GM19351 (cell line): ENCODE measurements at regions not wholly inside any gene's neighbourhood (a gene's known extent, or its start where the extent isn't known, plus 50 kb on each side); places are given as distances from the start of the nearest gene placed in this dataset.
"Not testable (repeated sequence)": the region's sequence is repeated elsewhere in the genome, so short reads cannot be mapped to it uniquely, and the experiment has no call there.

Source experiments
- ATAC-seq: cut with Tn5 transposase; IDR thresholded peaks from one replicate; pipeline ENCODE4 v1.9.1; 2021; ENCODE audit warnings: mild to moderate bottlenecking, moderate library complexity; ENCODE audit not compliant: unreplicated experiment

DNA sequence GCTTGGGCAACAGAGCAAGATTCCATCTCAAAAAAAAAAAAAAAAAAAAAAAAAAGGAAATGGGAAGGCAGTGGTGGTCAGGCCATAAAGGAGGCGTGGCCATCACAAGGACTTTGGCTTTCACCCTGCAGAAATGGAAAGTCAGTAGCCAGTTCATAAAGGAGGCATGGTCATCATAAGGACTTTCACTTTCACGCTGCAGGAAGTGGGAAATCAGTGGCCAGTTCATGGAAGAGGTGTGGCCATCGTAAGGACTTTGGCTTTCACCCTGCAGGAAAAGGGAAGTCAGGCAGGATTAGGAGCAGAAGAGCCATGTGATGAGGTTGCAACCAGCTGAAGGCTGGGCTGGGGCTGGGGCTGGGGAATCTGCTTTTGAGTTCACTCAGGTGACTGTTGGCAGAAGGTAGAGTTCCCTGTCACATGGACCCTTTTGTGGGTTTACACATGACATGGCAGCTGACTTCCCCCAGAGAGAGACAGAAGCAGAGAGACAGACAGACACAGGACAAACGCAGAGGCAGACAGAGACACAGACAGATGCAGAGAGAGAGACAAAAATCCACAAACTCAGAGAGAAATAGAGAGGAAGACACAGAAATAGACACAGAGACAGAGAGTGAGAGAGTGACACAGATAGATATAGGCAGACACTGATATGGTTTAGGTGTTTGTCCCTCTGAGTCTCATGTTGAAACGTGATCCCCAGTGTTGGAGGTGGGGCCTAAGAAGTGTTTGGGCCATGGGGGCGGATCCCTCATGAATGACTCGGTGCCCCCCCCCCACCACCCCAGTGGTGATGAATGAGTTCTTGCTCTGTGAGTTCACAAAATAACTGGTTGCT is 263.9 kb upstream of the KAZN start:
- no peak for ATAC-seq

- no peak for ATAC-seq
Observed at GRCh38 chr1:14338509-14338908, 260.0 kb upstream of the KAZN start.

GRCh38 chr1:14339288-14339687 is 259.2 kb upstream of the KAZN start:
- no peak for ATAC-seq

GRCh38 chr1:14340002-14340785 is 258.3 kb upstream of the KAZN start:
- ATAC-seq = no peak

- no peak for ATAC-seq
Observed at GRCh38 chr1:14341147-14341546, 257.3 kb upstream of the KAZN start.

GRCh38 chr1:14345946-14346550 is 252.4 kb upstream of the KAZN start:
- no peak for ATAC-seq

- no peak for ATAC-seq
Observed at GRCh38 chr1:14347186-14347585, 251.3 kb upstream of the KAZN start.

DNA sequence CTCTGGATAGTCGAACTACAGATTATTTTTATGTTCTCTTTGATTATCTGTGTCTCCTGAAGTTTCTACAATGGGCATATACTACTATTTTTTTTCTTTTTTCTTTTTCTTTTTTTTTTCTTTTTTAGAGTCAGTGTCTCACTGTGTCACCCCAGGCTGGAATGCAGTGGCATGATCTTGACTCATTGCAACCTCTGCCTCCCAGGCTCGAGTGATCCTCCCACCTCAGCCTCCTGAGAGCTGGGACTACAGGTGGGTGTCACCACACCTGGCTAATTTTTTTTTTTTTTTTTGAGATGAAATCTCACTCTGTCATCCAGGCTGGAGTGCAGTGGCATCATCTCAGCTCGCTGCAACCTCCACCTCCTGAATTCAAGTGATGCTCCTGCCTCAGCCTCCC is 250.7 kb upstream of the KAZN start:
- ATAC-seq = no peak

DNA sequence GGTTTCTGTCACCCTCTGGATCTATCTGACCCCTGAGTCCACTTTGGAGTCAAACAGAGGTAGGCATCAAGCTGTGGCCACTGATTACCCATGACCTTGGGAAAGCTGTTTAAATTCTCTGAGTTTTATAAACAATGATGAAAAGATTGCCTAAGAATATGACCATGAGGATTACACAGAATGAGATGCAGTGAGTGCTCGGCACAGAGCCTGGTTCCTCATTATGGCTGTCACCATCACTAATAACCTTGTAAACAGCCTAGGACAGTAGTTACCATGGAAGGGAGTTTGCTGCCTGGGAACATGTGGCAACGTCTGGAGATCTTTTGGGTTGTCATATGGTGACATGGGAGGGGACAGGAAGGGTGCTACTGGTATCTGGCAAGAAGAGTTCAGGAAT is 248.3 kb upstream of the KAZN start:
- no peak for ATAC-seq

DNA sequence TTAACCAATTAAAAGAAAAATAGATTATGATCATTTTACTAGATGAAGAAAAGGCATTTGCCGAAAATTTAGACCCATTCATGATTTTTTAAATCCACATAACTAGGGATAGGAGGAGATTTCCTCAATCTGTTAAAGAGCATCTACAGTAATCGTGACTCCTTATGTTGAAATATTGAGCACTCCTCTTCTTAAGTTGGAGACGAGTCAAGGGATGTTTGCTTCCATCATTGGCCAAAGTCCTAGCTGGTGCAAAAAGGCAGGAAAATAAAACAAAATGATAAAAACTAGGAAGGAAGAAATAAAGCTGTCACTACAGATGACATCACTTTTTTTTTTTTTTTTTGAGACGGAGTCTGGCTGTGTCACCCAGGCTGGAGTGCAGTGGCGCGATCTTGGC is 245.6 kb upstream of the KAZN start:
- no peak for ATAC-seq

DNA sequence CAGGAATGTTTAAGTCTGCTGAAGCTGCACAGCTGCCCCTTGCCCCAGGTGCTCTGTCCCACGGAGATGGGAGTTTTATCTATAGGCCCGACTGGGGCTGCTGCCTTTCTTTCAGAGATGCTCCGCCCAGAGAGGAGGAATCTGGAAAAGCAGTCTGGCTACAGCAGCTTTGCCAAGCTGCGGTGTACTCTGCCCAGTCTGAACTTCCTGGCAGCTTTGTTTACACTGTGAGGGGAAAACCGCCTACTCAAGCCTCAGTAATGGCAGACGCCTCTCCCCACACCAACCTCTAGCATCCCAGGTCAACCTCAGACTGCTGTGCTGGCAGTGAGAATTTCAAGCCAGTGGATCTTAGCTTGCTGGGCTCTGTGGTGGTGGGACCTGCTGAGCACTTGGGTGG is 237.5 kb upstream of the KAZN start:
- not testable (repeated sequence) for ATAC-seq

DNA sequence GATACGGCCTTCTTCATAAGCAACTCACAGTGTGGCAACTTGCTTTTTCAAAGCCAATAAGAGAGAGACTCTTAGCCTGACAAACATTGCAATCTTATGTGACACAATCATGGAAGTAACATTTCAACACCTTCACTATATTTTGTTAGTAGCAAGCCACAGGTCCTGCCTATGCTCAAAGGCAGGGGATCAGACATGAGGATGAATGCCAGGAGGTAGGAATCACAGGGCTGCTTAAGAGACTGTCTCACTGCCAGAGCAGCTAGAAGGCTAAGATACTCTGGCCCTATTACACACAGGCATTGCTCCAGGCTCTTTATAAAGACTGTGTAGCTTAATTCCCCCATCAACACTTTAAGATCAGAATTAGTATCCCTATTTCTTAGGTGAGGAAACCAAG is 236.2 kb upstream of the KAZN start:
- no peak for ATAC-seq

DNA sequence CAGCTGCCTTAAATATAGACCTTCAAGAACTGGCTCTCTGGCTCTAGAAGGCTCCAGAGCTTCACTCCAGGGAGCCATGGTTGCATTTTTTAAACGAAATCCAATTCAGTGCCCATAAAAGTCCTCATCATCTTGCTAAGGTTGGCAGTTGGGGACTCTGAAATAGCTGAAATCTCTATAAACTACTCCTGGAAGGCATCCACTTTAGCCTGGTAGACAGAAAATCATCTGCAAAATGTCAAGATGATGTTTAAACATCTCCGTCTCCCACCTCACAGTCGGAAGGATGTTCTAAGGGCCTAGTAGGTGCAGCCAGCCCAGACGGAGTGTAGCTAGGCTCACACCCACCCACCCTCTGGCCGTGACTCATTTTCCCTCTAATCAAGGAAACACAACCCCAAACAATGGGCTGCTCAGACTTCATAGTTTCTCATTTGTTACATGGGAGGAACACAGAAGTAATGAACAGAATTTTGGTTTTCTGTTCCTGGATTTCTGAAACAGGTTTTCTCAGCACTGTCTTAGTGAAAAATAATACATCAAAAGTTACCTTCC is 235.4 kb upstream of the KAZN start:
- no peak for ATAC-seq

DNA sequence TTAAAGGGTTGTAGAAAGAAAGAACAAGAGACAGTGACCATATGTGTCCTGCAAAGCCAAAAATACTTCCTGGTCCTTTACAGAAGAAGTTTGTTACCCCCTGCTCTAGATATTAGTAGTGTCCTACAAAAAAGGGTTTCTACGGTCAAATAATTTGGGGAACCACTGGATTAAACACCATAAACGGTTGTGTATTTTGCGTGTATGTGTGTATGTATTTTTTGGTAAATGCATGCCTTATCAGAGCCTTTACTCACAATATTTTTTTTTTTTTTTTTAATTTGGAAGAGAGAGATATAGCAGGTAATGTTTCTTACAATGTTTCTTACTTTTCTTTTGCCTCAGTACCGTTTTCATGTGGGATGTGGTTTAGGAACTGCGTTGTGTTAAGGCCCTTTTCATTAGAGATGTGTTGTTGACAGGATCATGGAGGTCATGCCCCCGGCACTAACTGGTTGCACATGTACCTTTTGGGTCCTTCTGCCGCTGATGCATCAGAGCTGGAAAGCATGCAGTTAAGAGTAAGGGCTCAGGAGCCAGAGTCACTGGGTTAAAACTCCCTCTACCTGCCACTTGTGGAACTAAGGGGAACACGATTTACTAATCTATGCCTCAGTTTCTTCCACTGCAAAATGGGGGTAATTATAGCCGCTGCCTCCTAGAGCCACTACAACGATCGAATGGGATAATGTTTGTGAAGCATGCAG is 234.6 kb upstream of the KAZN start:
- ATAC-seq = no peak

DNA sequence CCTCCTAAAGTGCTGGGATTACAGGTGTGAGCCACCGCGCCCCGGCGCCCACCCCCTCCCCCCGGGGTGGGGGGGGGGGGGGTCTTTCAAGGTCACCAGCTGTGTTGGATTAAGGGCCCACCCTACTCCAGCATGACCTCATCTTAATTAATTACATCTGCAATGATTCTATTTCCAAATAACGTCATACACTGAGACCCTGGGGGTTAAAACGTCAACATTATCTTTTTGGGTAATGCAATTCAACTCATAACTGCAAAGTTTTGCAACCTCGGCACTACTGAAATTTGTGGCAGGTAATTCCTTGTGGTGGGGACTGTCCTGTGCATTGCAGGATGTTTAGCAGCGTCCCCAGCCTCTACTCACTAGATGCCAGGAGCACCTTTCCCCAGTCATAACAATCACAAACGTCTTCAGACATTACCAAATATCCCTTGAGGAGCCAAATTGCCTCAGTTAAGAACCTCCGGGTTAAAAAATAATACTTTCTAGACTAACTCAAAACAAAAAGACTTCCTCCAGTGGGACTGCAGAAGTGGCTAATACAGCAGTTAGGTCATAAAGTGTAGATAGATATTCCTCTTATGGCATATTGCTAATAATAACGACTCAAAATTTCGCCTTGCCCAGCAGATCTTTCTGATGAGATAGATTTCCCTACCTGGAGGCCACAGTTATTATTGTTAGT is 233.0 kb upstream of the KAZN start:
- no peak for ATAC-seq

GRCh38 chr1:14366091-14367018 is 232.1 kb upstream of the KAZN start:
- no peak for ATAC-seq

- ATAC-seq = no peak
Observed at GRCh38 chr1:14367451-14367850, 231.0 kb upstream of the KAZN start.

DNA sequence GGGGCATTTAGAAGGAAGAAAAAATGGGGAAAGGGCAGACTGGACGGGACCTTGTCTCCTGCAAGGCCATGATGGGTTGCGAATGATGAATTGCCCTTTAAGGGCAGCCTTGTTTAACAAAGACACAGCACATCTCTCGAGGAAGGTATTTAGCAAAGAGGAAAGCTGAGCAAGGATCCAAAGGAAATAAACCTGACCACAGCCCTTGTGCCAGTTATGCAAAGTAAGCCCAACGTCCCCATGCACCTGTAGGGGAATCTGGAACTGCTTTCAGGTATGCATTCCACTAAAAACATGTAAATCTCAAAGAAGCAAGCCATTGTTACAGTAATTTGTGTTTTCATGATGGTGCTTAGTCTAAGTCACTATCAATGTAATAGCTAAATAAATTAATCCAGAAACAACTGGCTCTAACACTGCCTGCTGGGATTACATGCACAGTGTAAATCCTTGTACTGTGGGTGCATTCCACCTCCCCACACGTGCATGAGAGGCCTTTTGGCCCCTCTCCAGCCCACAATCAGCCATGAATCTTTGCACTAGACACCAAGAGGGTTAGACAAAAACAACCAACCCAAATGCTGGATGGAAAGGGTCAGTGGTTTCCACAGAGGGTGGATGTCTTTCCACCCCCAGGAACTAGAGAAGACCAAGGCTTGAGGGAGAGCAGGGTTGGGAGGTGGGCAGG is 228.8 kb upstream of the KAZN start:
- no peak for ATAC-seq
